ENCODE measurements at regions not wholly inside any gene's neighbourhood (a gene's known extent, or its start where the extent isn't known, plus 50 kb on each side); places are given as distances from the start of the nearest gene placed in this dataset.

DNA sequence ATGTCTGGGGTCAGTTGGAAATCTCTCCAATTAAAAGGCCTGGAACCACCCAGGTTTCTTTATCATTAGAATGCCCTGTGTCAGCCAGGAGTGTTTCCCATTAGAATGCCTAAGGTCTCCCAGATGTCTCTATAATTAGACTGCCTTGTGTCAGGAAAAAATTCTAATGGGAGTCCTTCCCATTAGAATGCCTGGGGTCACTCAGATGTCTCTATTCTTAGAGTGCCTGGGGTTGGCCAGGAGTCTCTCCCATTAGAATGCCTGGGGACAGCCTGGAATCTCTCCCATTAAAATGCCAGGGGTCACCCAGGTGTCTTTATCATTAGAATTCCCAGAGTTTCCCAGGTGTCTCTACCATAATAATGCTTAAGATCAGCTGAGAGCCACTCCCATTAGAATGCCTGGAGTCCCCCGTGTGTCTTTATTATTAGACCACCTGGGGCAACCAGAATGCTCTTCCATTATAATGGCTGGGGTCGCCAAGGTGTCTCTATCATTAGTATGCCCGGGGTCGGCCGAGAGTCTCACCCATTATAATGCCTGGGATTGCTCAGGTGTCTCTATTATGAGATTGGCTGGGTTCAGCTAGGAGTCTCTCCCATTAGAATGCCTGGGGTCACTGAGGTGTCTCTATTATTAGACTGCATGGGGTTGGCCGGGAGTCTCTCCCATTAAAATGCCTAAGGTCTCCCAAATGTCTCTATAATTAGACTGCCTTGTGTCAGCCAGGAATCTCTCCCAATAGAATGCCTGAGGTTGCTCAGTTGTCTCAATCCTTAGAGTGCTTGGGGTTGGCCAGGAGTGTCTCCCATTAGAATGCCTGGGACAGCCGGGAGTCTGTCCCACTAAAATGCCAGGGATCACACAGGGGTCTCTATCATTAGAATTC is 2254.6 kb downstream of the TP53TG3F start:
- CTCF ChIA-PET = no interaction called here
- DNase-seq (ENCODE audit: extremely low spot score) = no peak
- TF ChIP-seq SP1 (IDR thresholded peaks at IDR 0.05) (no peak), ARNT (IDR thresholded peaks at IDR 0.05) (no peak), ELF4 (IDR thresholded peaks at IDR 0.05) (no peak), HDGF (IDR thresholded peaks at IDR 0.05; ENCODE audit: borderline replicate concordance) (no peak), FOXK2 (IDR thresholded peaks at IDR 0.05) (no peak), SUZ12 (IDR thresholded peaks at IDR 0.05) (no peak), L3MBTL2 (conservative IDR thresholded peaks at IDR 0.05) (no peak)
- TF ChIP-seq, protein P1, sequence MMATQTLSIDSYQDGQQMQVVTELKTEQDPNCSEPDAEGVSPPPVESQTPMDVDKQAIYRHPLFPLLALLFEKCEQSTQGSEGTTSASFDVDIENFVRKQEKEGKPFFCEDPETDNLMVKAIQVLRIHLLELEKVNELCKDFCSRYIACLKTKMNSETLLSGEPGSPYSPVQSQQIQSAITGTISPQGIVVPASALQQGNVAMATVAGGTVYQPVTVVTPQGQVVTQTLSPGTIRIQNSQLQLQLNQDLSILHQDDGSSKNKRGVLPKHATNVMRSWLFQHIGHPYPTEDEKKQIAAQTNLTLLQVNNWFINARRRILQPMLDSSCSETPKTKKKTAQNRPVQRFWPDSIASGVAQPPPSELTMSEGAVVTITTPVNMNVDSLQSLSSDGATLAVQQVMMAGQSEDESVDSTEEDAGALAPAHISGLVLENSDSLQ (IDR thresholded peaks at IDR 0.05) = no peak
- POLR2A ChIA-PET = no interaction called here

DNA sequence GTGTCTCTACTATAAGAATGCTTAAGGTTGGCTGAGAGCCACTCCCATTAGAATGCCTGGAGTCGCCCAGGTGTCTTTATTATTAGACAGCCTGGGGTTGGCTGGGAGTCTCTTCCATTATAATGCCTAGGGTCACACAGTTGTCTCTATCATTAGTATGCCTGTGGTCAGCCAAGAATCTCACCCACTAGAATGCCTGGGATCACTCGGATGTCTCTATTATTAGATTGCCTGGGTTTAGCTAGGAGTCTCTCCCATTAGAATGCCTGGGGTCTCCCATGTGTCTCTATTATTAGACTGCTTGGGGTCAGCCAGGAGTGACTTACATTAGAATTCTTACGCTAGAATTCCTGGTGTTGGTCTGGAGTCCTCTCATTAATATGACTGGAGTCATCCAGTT is 2255.3 kb downstream of the TP53TG3F start:
- no peak for DNase-seq (ENCODE audit: extremely low spot score)
- ChIA-PET CTCF (no interaction called here), POLR2A (no interaction called here)
- TF ChIP-seq FOXK2 (IDR thresholded peaks at IDR 0.05) = no peak
- TF ChIP-seq, protein P1 (IDR thresholded peaks at IDR 0.05) = no peak
- TF ChIP-seq SUZ12 (IDR thresholded peaks at IDR 0.05) = no peak
- no peak for TF ChIP-seq TARDBP (IDR thresholded peaks at IDR 0.05)
- TF ChIP-seq NFRKB (IDR thresholded peaks at IDR 0.05) = no peak
- TF ChIP-seq CTBP1 (IDR thresholded peaks at IDR 0.05; ENCODE audit: borderline replicate concordance) = no peak
- TF ChIP-seq HDGF (IDR thresholded peaks at IDR 0.05; ENCODE audit: borderline replicate concordance) = no peak
- TF ChIP-seq LEF1 (IDR thresholded peaks at IDR 0.05; ENCODE audit: borderline replicate concordance) = no peak
- TF ChIP-seq BHLHE40 (IDR thresholded peaks at IDR 0.05; ENCODE audit: borderline replicate concordance) = no peak
- TF ChIP-seq FOXA1 (IDR thresholded peaks at IDR 0.05) = no peak
- TF ChIP-seq ARNT (IDR thresholded peaks at IDR 0.05) = no peak
- TF ChIP-seq SP1 (IDR thresholded peaks at IDR 0.05) = no peak
- TF ChIP-seq L3MBTL2 (conservative IDR thresholded peaks at IDR 0.05) = no peak
- no peak for TF ChIP-seq ELF4 (IDR thresholded peaks at IDR 0.05)
- TF ChIP-seq FOXM1 (IDR thresholded peaks at IDR 0.05; ENCODE audit: borderline replicate concordance) = no peak
- no peak for TF ChIP-seq ZNF384 (IDR thresholded peaks at IDR 0.05)

DNA sequence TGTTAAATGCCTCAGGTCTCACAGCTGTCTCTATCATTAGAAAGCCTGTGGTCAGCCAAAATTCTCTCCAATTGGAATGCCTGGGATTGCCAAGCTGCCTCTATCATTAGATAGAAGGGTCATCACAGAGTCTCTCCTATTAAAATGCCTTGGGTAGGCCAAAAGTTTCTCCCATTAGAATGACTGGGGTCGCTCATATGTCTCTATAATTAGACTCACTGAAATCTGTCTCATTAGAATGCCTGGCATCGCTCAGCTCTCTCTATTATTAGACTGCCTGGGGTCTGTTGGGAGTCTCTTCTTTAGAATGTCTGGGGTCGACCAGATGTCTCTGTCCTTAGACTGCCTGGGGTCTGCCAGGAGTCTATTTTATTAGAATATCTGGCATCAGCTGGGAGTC is 2265.1 kb downstream of the TP53TG3F start:
- CTCF ChIA-PET = no interaction called here
- POLR2A ChIA-PET = no interaction called here
- DNase-seq (ENCODE audit: extremely low spot score) = no peak
- TF ChIP-seq CTBP1 (IDR thresholded peaks at IDR 0.05; ENCODE audit: borderline replicate concordance) = no peak
- TF ChIP-seq BHLHE40 (IDR thresholded peaks at IDR 0.05; ENCODE audit: borderline replicate concordance) = no peak
- TF ChIP-seq ZNF384 (IDR thresholded peaks at IDR 0.05) = no peak
- TF ChIP-seq FOXA1 (IDR thresholded peaks at IDR 0.05) = no peak
- TF ChIP-seq ARNT (IDR thresholded peaks at IDR 0.05) = no peak
- TF ChIP-seq FOXM1 (IDR thresholded peaks at IDR 0.05; ENCODE audit: borderline replicate concordance) = no peak
- no peak for TF ChIP-seq L3MBTL2 (conservative IDR thresholded peaks at IDR 0.05)
- TF ChIP-seq SP1 (IDR thresholded peaks at IDR 0.05) = no peak
- no peak for TF ChIP-seq ELF4 (IDR thresholded peaks at IDR 0.05)

DNA sequence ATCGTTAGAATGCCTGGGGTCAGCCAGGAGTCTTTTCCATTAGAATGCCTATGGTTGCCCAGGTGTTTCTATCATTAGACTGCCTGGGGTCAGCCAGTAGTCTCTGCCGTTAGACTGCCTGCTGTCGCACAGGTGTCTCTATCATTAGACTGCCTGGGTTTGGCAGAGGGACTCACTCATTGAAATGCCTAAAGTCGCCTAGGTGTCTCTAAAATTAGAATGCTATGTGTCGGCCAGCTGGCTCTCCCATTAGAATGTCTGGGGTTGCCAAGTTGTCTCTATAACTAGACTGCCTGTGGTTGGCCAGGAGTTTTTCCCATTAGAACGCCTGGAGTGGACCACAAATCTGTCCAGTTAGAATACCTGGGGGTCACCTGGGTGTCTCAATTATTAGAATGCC is 2266.5 kb downstream of the TP53TG3F start:
- POLR2A ChIA-PET = no interaction called here
- TF ChIP-seq, protein P1 (IDR thresholded peaks at IDR 0.05) = no peak
- TF ChIP-seq CTBP1 (IDR thresholded peaks at IDR 0.05; ENCODE audit: borderline replicate concordance) (no peak), HDGF (IDR thresholded peaks at IDR 0.05; ENCODE audit: borderline replicate concordance) (no peak), L3MBTL2 (conservative IDR thresholded peaks at IDR 0.05) (no peak), BHLHE40 (IDR thresholded peaks at IDR 0.05; ENCODE audit: borderline replicate concordance) (no peak), LEF1 (IDR thresholded peaks at IDR 0.05; ENCODE audit: borderline replicate concordance) (no peak), TARDBP (IDR thresholded peaks at IDR 0.05) (no peak), ARNT (IDR thresholded peaks at IDR 0.05) (no peak), FOXM1 (IDR thresholded peaks at IDR 0.05; ENCODE audit: borderline replicate concordance) (no peak), SUZ12 (IDR thresholded peaks at IDR 0.05) (no peak), FOXA1 (IDR thresholded peaks at IDR 0.05) (no peak), NFRKB (IDR thresholded peaks at IDR 0.05) (no peak), FOXK2 (IDR thresholded peaks at IDR 0.05) (no peak), SP1 (IDR thresholded peaks at IDR 0.05) (no peak), ELF4 (IDR thresholded peaks at IDR 0.05) (no peak), ZNF384 (IDR thresholded peaks at IDR 0.05) (no peak)
- CTCF ChIA-PET = no interaction called here
- DNase-seq (ENCODE audit: extremely low spot score) = no peak

DNA sequence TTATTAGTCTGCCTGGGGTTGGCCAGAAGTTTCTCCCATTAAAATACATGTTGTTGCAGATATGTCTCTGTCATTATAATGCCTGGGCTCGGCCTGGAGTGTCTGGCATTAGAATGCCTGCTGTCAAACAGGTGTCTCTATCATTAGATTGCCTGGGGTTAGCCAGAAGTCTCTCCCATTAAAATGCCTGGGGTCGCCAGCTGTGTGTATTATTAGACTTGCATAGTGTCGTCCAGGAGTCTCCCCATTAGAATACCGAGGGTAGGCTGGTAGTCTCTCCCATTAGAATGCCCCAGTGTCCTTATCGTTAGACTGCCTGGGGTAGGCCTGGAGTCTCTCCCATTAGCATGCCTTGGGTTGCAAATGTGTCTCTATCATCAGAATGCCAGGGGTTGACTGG is 2270.8 kb downstream of the TP53TG3F start:
- DNase-seq (ENCODE audit: extremely low spot score) = no peak
- CTCF ChIA-PET = no interaction called here
- no peak for TF ChIP-seq TARDBP (IDR thresholded peaks at IDR 0.05)
- TF ChIP-seq LEF1 (IDR thresholded peaks at IDR 0.05; ENCODE audit: borderline replicate concordance) = no peak
- no peak for TF ChIP-seq ELF4 (IDR thresholded peaks at IDR 0.05)
- no peak for TF ChIP-seq FOXA1 (IDR thresholded peaks at IDR 0.05)
- no peak for TF ChIP-seq L3MBTL2 (conservative IDR thresholded peaks at IDR 0.05)
- TF ChIP-seq SP1 (IDR thresholded peaks at IDR 0.05) = no peak
- TF ChIP-seq FOXK2 (IDR thresholded peaks at IDR 0.05) = no peak
- TF ChIP-seq, protein P1 (IDR thresholded peaks at IDR 0.05) = no peak
- TF ChIP-seq BHLHE40 (IDR thresholded peaks at IDR 0.05; ENCODE audit: borderline replicate concordance) = no peak
- no peak for TF ChIP-seq FOXM1 (IDR thresholded peaks at IDR 0.05; ENCODE audit: borderline replicate concordance)
- TF ChIP-seq ZNF384 (IDR thresholded peaks at IDR 0.05) = no peak
- TF ChIP-seq HDGF (IDR thresholded peaks at IDR 0.05; ENCODE audit: borderline replicate concordance) = no peak
- no peak for TF ChIP-seq ARNT (IDR thresholded peaks at IDR 0.05)
- POLR2A ChIA-PET = no interaction called here

Measured in HEK293T (cell line).